ENCODE measurements at regions not wholly inside any gene's neighbourhood (a gene's known extent, or its start where the extent isn't known, plus 50 kb on each side); places are given as distances from the start of the nearest gene placed in this dataset.

DNA sequence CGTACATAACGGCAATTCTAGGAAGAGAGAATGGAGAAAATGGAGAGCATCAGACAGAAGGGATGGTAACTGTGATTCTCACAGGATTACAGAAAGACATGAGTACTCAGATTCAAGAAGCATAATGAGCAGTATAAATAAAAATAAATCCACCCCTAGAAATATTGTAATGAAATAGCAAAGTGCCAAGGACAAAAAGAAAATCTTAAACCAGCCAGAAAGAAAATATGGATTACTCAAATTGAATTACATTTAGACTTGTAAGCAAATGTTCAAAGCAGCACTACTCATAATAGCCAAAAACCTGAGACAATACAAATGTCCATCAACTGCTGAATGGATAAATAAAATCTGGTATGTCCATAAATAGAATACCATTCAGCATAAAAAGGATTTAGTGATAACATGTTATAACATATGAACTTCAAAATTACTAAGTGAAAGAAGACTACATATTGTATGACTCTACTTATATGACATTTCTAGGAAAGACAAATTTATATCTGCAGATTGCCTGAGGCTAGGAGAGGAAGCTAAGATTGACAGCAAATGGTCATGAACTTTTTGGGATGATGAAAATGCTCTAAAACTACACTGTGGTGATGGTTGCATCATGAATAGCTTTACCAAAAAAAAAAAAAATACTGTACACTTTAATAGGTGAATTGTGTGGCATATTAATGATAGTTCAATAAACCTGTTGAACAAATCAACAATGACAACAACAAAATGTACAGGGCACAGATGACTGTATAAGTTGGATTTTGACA is 63.4 kb upstream of the SPTBN1 start:
- TF ChIP-seq, protein P1, sequence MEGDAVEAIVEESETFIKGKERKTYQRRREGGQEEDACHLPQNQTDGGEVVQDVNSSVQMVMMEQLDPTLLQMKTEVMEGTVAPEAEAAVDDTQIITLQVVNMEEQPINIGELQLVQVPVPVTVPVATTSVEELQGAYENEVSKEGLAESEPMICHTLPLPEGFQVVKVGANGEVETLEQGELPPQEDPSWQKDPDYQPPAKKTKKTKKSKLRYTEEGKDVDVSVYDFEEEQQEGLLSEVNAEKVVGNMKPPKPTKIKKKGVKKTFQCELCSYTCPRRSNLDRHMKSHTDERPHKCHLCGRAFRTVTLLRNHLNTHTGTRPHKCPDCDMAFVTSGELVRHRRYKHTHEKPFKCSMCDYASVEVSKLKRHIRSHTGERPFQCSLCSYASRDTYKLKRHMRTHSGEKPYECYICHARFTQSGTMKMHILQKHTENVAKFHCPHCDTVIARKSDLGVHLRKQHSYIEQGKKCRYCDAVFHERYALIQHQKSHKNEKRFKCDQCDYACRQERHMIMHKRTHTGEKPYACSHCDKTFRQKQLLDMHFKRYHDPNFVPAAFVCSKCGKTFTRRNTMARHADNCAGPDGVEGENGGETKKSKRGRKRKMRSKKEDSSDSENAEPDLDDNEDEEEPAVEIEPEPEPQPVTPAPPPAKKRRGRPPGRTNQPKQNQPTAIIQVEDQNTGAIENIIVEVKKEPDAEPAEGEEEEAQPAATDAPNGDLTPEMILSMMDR (IDR thresholded peaks at IDR 0.05), result no peak
- TF ChIP-seq POLR2A (IDR thresholded peaks at IDR 0.05), result no peak
